ENCODE measurements at regions not wholly inside any gene's neighbourhood (a gene's known extent, or its start where the extent isn't known, plus 50 kb on each side); places are given as distances from the start of the nearest gene placed in this dataset.

DNA sequence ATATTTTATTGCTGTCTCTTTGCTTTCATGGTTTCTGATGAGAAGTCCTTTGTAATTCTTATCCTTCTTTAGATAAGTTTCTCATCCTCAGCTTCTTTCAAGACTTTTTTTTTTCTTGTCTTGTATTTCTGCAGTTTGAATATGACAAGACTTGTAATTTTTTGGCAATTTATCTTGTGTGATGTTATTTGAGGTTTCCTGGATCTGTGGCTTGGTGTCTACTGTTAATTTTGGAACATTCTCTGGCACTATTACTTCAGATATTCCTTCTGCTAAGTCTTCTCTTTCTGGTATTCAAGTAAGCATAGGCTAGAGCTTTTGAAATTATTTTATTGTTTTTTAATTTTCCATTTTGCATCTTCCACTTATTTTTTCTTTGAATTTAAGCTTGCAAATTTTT is 1083.2 kb downstream of the CNTNAP5 start:
- TF ChIP-seq, protein P1, sequence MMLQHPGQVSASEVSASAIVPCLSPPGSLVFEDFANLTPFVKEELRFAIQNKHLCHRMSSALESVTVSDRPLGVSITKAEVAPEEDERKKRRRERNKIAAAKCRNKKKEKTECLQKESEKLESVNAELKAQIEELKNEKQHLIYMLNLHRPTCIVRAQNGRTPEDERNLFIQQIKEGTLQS (IDR thresholded peaks at IDR 0.05) = no peak
- TF ChIP-seq, protein P2, sequence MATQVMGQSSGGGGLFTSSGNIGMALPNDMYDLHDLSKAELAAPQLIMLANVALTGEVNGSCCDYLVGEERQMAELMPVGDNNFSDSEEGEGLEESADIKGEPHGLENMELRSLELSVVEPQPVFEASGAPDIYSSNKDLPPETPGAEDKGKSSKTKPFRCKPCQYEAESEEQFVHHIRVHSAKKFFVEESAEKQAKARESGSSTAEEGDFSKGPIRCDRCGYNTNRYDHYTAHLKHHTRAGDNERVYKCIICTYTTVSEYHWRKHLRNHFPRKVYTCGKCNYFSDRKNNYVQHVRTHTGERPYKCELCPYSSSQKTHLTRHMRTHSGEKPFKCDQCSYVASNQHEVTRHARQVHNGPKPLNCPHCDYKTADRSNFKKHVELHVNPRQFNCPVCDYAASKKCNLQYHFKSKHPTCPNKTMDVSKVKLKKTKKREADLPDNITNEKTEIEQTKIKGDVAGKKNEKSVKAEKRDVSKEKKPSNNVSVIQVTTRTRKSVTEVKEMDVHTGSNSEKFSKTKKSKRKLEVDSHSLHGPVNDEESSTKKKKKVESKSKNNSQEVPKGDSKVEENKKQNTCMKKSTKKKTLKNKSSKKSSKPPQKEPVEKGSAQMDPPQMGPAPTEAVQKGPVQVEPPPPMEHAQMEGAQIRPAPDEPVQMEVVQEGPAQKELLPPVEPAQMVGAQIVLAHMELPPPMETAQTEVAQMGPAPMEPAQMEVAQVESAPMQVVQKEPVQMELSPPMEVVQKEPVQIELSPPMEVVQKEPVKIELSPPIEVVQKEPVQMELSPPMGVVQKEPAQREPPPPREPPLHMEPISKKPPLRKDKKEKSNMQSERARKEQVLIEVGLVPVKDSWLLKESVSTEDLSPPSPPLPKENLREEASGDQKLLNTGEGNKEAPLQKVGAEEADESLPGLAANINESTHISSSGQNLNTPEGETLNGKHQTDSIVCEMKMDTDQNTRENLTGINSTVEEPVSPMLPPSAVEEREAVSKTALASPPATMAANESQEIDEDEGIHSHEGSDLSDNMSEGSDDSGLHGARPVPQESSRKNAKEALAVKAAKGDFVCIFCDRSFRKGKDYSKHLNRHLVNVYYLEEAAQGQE (IDR thresholded peaks at IDR 0.05) = no peak
- TF ChIP-seq GABPA (IDR thresholded peaks at IDR 0.05 in 1 of 2, conservative IDR thresholded peaks at IDR 0.05 in 1 of 2) = no peak
- TF ChIP-seq, protein P3, sequence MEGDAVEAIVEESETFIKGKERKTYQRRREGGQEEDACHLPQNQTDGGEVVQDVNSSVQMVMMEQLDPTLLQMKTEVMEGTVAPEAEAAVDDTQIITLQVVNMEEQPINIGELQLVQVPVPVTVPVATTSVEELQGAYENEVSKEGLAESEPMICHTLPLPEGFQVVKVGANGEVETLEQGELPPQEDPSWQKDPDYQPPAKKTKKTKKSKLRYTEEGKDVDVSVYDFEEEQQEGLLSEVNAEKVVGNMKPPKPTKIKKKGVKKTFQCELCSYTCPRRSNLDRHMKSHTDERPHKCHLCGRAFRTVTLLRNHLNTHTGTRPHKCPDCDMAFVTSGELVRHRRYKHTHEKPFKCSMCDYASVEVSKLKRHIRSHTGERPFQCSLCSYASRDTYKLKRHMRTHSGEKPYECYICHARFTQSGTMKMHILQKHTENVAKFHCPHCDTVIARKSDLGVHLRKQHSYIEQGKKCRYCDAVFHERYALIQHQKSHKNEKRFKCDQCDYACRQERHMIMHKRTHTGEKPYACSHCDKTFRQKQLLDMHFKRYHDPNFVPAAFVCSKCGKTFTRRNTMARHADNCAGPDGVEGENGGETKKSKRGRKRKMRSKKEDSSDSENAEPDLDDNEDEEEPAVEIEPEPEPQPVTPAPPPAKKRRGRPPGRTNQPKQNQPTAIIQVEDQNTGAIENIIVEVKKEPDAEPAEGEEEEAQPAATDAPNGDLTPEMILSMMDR (IDR thresholded peaks at IDR 0.05; ENCODE audit: low read depth, low read length, missing input control) = no peak
- TF ChIP-seq HNF4A (conservative IDR thresholded peaks at IDR 0.05) = no peak
- no peak for TF ChIP-seq JUND (IDR thresholded peaks at IDR 0.05)
